ENCODE measurements at regions not wholly inside any gene's neighbourhood (a gene's known extent, or its start where the extent isn't known, plus 50 kb on each side); places are given as distances from the start of the nearest gene placed in this dataset.

DNA sequence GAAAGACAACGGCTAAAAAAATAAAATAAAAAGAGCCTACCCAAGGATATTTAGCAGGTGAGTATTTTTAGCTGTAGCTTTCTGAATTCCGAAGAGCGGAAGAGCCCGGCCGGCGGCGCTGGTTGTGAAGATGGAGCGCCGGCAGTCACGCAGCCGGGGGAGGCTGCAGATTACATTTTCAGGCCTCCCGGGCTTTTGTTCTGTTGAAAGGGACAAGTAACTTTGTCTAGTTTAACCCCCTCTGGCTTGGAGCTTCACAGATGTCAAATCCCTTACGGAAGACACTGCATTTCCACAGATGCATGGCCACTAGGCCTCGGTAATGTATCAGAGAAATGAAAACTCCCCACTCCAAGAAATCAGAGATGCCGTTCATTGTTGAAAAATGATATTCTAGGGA is 497.6 kb upstream of the MKI67 start:
- no peak for DNase-seq (ENCODE audit: insufficient read length, low spot score)
- no peak for FAIRE-seq

DNA sequence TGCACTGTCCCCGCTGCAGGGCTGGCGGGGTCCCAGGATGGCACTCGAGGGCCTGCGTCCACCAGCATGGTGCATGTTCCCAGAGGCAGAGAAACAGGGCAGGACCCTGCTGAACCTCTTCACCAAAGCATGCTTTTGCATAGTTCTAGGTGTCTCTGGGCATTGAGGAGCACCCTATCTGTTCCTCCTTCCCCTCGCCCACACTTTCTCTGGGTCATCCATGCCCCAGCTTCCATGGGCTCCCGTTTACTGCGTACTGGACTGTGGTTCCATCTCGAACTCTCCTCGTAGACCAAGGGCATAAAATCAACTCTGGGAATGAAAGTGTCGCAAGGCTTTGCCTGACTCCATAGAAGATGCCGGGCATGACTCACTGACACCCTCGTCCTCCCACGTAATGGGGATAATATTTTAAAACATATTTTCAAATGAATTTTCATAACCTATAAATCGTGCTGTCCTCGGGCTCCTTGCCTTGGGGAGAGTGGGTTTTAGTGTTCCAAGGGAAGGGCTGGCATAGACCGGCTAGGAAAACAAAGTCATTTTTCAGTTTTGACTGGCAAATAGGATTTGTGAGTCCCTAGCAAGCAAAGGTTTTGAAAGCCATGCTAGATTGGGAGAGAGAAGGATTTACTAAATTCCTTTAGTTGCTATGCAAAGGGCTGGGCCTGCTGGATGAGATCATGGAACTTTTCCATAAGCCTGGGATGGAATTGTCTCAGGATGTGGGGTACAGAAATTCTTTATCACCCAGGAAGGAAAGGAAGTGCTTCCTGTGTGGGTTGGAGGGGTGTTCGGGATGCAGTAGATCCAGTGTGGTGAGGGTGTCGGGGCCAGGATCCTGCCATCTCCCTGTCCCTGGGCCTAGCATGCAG is 498.7 kb upstream of the MKI67 start:
- TF ChIP-seq POLR2A (IDR thresholded peaks at IDR 0.05; ENCODE audit: low read depth, low read length) (no peak), POU2F2 (IDR thresholded peaks at IDR 0.05; ENCODE audit: low read depth, low read length) (no peak), POLR2AphosphoS5 (IDR thresholded peaks at IDR 0.05; ENCODE audit: low read depth, low read length) (no peak), TAF1 (IDR thresholded peaks at IDR 0.05; ENCODE audit: low read depth, low read length) (no peak)
- no peak for DNase-seq (ENCODE audit: insufficient read length, low spot score)

More for the DNA sequence above, 497.6 kb upstream of the MKI67 start:
- TF ChIP-seq PAX5 (IDR thresholded peaks at IDR 0.05; ENCODE audit: insufficient read depth, low read length, severe bottlenecking) (no peak), TAF1 (IDR thresholded peaks at IDR 0.05; ENCODE audit: low read depth, low read length) (no peak), POLR2AphosphoS5 (IDR thresholded peaks at IDR 0.05; ENCODE audit: low read depth, low read length) (no peak), POU2F2 (IDR thresholded peaks at IDR 0.05; ENCODE audit: low read depth, low read length) (no peak), SPI1 (IDR thresholded peaks at IDR 0.05; ENCODE audit: low read depth, low read length) (no peak), POLR2A (IDR thresholded peaks at IDR 0.05; ENCODE audit: low read depth, low read length) (no peak)

GRCh38 chr10:128625926-128626325 is 499.7 kb upstream of the MKI67 start:
- TF ChIP-seq POLR2A (IDR thresholded peaks at IDR 0.05; ENCODE audit: low read depth, low read length) (no peak), POLR2AphosphoS5 (IDR thresholded peaks at IDR 0.05; ENCODE audit: low read depth, low read length) (no peak), POU2F2 (IDR thresholded peaks at IDR 0.05; ENCODE audit: low read depth, low read length) (no peak), SPI1 (IDR thresholded peaks at IDR 0.05; ENCODE audit: low read depth, low read length) (no peak), TAF1 (IDR thresholded peaks at IDR 0.05; ENCODE audit: low read depth, low read length) (no peak), PAX5 (IDR thresholded peaks at IDR 0.05; ENCODE audit: insufficient read depth, low read length, severe bottlenecking) (no peak)
- no peak for FAIRE-seq
- DNase-seq (ENCODE audit: insufficient read length, low spot score): no peak

More for the DNA sequence above, 498.7 kb upstream of the MKI67 start:
- no peak for FAIRE-seq

DNA sequence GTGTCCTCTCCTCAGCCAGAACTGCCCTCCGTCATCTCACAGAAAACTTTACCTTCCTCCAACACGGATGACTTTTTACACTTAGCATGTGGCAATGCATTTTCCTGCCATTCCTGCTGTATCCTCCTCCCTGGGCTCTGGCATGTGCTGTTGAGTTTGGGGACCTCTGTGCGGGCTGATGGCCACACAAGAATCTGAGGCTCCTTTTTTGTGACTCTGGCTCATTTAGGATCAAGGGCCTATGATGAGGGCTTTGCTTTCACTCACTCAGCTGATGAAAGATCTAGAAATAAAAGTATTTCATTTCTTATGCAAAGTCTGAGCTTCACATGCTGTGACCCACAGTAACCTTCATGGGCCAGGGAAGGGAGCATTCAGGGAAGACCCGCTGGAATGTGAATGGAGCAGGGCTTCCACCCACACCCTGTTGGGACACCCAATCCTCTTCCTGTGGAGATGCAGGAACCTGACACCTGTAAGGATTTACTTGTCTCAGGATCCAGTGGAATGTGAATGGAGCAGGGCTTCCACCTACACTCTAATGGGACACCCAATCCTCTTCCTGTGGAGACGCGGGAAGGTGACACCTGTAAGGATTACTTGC is 500.3 kb upstream of the MKI67 start:
- no peak for DNase-seq (ENCODE audit: insufficient read length, low spot score)
- no peak for FAIRE-seq
- TF ChIP-seq PAX5 (IDR thresholded peaks at IDR 0.05; ENCODE audit: insufficient read depth, low read length, severe bottlenecking) (no peak), POLR2AphosphoS5 (IDR thresholded peaks at IDR 0.05; ENCODE audit: low read depth, low read length) (no peak), POLR2A (IDR thresholded peaks at IDR 0.05; ENCODE audit: low read depth, low read length) (no peak), SPI1 (IDR thresholded peaks at IDR 0.05; ENCODE audit: low read depth, low read length) (no peak), TAF1 (IDR thresholded peaks at IDR 0.05; ENCODE audit: low read depth, low read length) (no peak), POU2F2 (IDR thresholded peaks at IDR 0.05; ENCODE audit: low read depth, low read length) (no peak)

DNA sequence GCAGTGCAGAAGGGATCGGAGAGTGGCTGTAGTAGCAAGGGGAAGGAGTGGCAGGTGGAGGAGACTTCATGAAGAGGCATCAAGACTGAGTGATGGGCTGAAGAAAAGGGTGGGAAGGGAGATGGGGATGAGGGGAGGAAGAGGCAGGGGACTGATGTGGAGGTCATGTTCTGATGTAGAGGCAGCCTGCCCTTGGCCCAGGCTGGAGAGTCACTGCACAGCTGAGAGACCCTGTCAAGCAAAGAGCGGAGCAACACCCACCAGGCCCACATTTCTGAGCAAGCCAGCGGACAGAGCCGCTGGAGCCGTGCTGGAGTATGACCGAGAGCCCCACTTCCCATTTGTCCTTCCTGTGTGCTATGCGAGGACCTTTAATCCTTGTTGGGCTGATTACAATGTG is 501.6 kb upstream of the MKI67 start:
- no peak for TF ChIP-seq PAX5 (IDR thresholded peaks at IDR 0.05; ENCODE audit: insufficient read depth, low read length, severe bottlenecking)
- TF ChIP-seq POU2F2 (IDR thresholded peaks at IDR 0.05; ENCODE audit: low read depth, low read length): no peak
- TF ChIP-seq POLR2A (IDR thresholded peaks at IDR 0.05; ENCODE audit: low read depth, low read length): no peak
- no peak for TF ChIP-seq TAF1 (IDR thresholded peaks at IDR 0.05; ENCODE audit: low read depth, low read length)
- TF ChIP-seq SPI1 (IDR thresholded peaks at IDR 0.05; ENCODE audit: low read depth, low read length): no peak
- TF ChIP-seq POLR2AphosphoS5 (IDR thresholded peaks at IDR 0.05; ENCODE audit: low read depth, low read length): no peak
- DNase-seq (ENCODE audit: insufficient read length, low spot score) (no peak), FAIRE-seq (no peak)

GRCh38 chr10:128628252-128628651 is 502.0 kb upstream of the MKI67 start:
- TF ChIP-seq POLR2AphosphoS5 (IDR thresholded peaks at IDR 0.05; ENCODE audit: low read depth, low read length) (no peak), POU2F2 (IDR thresholded peaks at IDR 0.05; ENCODE audit: low read depth, low read length) (no peak), POLR2A (IDR thresholded peaks at IDR 0.05; ENCODE audit: low read depth, low read length) (no peak), SPI1 (IDR thresholded peaks at IDR 0.05; ENCODE audit: low read depth, low read length) (no peak), TAF1 (IDR thresholded peaks at IDR 0.05; ENCODE audit: low read depth, low read length) (no peak), PAX5 (IDR thresholded peaks at IDR 0.05; ENCODE audit: insufficient read depth, low read length, severe bottlenecking) (no peak)
- DNase-seq (ENCODE audit: insufficient read length, low spot score): no peak
- FAIRE-seq: no peak

GRCh38 chr10:128629111-128630096 is 503.2 kb upstream of the MKI67 start:
- DNase-seq (ENCODE audit: insufficient read length, low spot score): no peak
- TF ChIP-seq POU2F2 (IDR thresholded peaks at IDR 0.05; ENCODE audit: low read depth, low read length) (no peak), POLR2A (IDR thresholded peaks at IDR 0.05; ENCODE audit: low read depth, low read length) (no peak), TAF1 (IDR thresholded peaks at IDR 0.05; ENCODE audit: low read depth, low read length) (no peak), POLR2AphosphoS5 (IDR thresholded peaks at IDR 0.05; ENCODE audit: low read depth, low read length) (no peak), PAX5 (IDR thresholded peaks at IDR 0.05; ENCODE audit: insufficient read depth, low read length, severe bottlenecking) (no peak), SPI1 (IDR thresholded peaks at IDR 0.05; ENCODE audit: low read depth, low read length) (no peak)
- FAIRE-seq: no peak

- FAIRE-seq: no peak
- TF ChIP-seq POLR2AphosphoS5 (IDR thresholded peaks at IDR 0.05; ENCODE audit: low read depth, low read length): no peak
- TF ChIP-seq POU2F2 (IDR thresholded peaks at IDR 0.05; ENCODE audit: low read depth, low read length): no peak
- TF ChIP-seq TAF1 (IDR thresholded peaks at IDR 0.05; ENCODE audit: low read depth, low read length): no peak
- TF ChIP-seq POLR2A (IDR thresholded peaks at IDR 0.05; ENCODE audit: low read depth, low read length): no peak
- TF ChIP-seq PAX5 (IDR thresholded peaks at IDR 0.05; ENCODE audit: insufficient read depth, low read length, severe bottlenecking): no peak
- TF ChIP-seq SPI1 (IDR thresholded peaks at IDR 0.05; ENCODE audit: low read depth, low read length): no peak
- no peak for DNase-seq (ENCODE audit: insufficient read length, low spot score)
These were observed 504.6 kb upstream of the MKI67 start for GRCh38 chr10:128630787-128631252.

All from GM12891 (cell line).